ENCODE measurements at regions not wholly inside any gene's neighbourhood (a gene's known extent, or its start where the extent isn't known, plus 50 kb on each side); places are given as distances from the start of the nearest gene placed in this dataset.

DNA sequence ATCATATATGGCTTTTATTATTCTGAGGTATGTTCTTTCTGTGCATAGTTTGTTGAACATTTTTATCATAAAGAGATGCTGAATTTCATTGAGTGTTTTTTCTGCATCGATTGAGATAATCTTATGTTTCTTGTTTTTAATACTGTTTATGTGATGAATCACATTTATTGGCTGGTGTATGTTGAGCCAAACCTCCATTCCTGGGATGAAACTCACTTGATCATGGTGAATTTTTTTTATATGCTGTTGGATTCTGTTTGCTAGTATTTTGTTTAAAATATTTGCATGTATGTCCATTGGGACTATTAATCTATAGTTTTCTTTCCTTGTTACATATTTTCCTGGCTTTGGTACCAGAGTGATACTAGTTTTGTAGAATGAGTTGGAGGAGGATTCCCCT lies 500.2 kb downstream of the CDH11 start:
- Histone ChIP-seq H3K27me3 (ENCODE audit: control insufficient read depth, low read length) (no peaks in the 10 kb centered on the region), H3K9me3 (ENCODE audit: control insufficient read depth, insufficient read depth, low read length) (peaks cover 6% of the 10 kb centered on the region; the same call in 1 of the 2 replicates), H3K9me2 (replicated peaks; ENCODE audit: control insufficient read depth, low read length) (no peaks in the 10 kb centered on the region), H3K27ac (ENCODE audit: low read depth, low read length) (no peak overlapping the region), H3K4me2 (ENCODE audit: low read length) (no peak overlapping the region), H4K20me1 (ENCODE audit: control insufficient read depth, insufficient read depth, low read depth, low read length) (no peaks in the 10 kb centered on the region), H3F3A (ENCODE audit: control insufficient read depth, insufficient read depth) (no peaks in the 10 kb centered on the region), H3K36me3 (ENCODE audit: control insufficient read depth, low read length) (no peaks in the 10 kb centered on the region), H3K4me3 (ENCODE audit: low read length) (no peak overlapping the region), H3K4me1 (ENCODE audit: control insufficient read depth, low read length) (no peaks in the 10 kb centered on the region), H3K79me2 (ENCODE audit: control insufficient read depth, low read length) (no peaks in the 10 kb centered on the region)
- TF ChIP-seq, protein P1, sequence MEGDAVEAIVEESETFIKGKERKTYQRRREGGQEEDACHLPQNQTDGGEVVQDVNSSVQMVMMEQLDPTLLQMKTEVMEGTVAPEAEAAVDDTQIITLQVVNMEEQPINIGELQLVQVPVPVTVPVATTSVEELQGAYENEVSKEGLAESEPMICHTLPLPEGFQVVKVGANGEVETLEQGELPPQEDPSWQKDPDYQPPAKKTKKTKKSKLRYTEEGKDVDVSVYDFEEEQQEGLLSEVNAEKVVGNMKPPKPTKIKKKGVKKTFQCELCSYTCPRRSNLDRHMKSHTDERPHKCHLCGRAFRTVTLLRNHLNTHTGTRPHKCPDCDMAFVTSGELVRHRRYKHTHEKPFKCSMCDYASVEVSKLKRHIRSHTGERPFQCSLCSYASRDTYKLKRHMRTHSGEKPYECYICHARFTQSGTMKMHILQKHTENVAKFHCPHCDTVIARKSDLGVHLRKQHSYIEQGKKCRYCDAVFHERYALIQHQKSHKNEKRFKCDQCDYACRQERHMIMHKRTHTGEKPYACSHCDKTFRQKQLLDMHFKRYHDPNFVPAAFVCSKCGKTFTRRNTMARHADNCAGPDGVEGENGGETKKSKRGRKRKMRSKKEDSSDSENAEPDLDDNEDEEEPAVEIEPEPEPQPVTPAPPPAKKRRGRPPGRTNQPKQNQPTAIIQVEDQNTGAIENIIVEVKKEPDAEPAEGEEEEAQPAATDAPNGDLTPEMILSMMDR (IDR thresholded peaks at IDR 0.05; ENCODE audit: low read depth, low read length, poor library complexity, severe bottlenecking), result no peak
- TF ChIP-seq EZH2phosphoT487 (IDR thresholded peaks at IDR 0.05; ENCODE audit: borderline replicate concordance, low read length), result no peak

DNA sequence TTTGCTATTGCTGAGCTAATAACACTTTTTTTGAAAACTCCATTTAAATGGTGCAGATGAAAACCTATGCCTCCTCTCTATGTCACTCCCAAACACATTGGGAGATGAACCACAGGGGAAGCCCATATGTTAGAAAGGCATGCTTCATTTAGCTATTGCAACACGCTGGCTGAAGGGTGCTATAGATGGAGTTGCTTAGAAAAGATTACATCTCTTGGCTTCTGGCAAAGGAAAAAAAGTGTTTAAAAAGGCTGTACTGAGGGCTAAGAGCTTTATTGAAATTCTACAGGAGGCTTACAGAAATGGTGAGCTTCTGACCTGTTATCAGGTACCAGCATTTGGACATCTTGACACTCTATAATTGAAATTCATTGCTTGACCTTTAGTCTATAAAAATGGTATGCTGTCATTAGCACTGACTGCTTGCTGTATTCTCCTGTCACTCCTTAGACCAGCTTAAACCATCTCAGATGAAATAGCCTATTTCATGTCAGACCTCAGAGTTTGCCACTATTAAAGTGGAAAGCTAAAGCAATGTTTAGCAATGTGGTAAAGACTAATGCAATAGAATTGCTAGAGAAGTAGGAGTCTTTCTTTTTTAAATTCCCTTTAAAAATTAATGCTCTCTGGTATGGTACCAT lies 503.9 kb downstream of the CDH11 start:
- no peak for TF ChIP-seq EZH2phosphoT487 (IDR thresholded peaks at IDR 0.05; ENCODE audit: borderline replicate concordance, low read length)
- TF ChIP-seq, protein P1 (IDR thresholded peaks at IDR 0.05; ENCODE audit: low read depth, low read length, poor library complexity, severe bottlenecking), result no peak
- peaks cover 5% of the 10 kb centered on the region; the same call in 1 of the 2 replicates for H3K9me3 ChIP-seq (ENCODE audit: control insufficient read depth, insufficient read depth, low read length)

DNA sequence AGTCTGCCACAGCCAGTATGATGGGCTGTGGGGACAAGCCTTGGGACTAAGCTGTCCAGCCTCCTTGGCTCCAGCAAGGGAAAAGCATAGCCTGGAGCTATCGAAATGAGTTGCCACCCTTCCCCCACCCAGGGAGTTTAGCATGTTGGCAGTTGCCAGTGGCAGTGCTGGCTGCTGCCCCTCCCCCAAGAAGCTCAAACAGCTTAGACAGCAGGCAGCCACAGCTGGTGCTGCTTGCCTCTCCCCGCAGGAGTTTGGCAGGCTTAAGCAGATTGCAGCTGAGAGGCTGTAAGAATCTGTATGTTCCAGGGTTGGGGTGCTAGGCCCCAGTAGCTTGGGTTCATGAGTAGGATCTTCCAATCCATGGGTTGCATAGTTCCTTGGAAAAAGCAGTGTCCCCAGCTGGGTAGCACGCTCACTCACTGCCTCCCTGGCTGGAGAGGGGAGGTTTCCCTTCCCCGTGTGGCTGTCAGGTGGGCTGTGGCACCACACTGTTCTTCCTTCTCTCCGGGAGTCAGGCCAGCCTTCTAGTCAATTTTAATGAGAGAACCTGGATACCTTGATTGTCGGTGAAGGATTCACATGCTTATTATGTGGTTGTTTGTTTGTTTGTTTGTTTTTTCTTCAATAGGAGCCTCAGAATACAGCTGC lies 506.1 kb downstream of the CDH11 start:
- H3K27me3 ChIP-seq (ENCODE audit: control insufficient read depth, low read length), result no peaks in the 10 kb centered on the region
- no peak overlapping the region for H3K4me3 ChIP-seq (ENCODE audit: low read length)
- no peak overlapping the region for H3K4me2 ChIP-seq (ENCODE audit: low read length)
- H3K27ac ChIP-seq (ENCODE audit: low read depth, low read length), result no peak overlapping the region
- H3K79me2 ChIP-seq (ENCODE audit: control insufficient read depth, low read length), result no peaks in the 10 kb centered on the region
- no peaks in the 10 kb centered on the region for H3K9me2 ChIP-seq (replicated peaks; ENCODE audit: control insufficient read depth, low read length)
- no peaks in the 10 kb centered on the region for H3K4me1 ChIP-seq (ENCODE audit: control insufficient read depth, low read length)
- TF ChIP-seq, protein P1 (IDR thresholded peaks at IDR 0.05; ENCODE audit: low read depth, low read length, poor library complexity, severe bottlenecking), result no peak
- no peak for TF ChIP-seq EZH2phosphoT487 (IDR thresholded peaks at IDR 0.05; ENCODE audit: borderline replicate concordance, low read length)
- H3K9me3 ChIP-seq (ENCODE audit: control insufficient read depth, insufficient read depth, low read length), result peaks cover 5% of the 10 kb centered on the region; the same call in 1 of the 2 replicates
- H3F3A ChIP-seq (ENCODE audit: control insufficient read depth, insufficient read depth), result no peaks in the 10 kb centered on the region
- no peaks in the 10 kb centered on the region for H4K20me1 ChIP-seq (ENCODE audit: control insufficient read depth, insufficient read depth, low read depth, low read length)
- H3K36me3 ChIP-seq (ENCODE audit: control insufficient read depth, low read length), result no peaks in the 10 kb centered on the region

More for the DNA sequence above, 503.9 kb downstream of the CDH11 start:
- Histone ChIP-seq H3K9me2 (replicated peaks; ENCODE audit: control insufficient read depth, low read length) (no peaks in the 10 kb centered on the region), H3K4me1 (ENCODE audit: control insufficient read depth, low read length) (no peaks in the 10 kb centered on the region), H4K20me1 (ENCODE audit: control insufficient read depth, insufficient read depth, low read depth, low read length) (no peaks in the 10 kb centered on the region), H3K4me3 (ENCODE audit: low read length) (no peak overlapping the region), H3F3A (ENCODE audit: control insufficient read depth, insufficient read depth) (no peaks in the 10 kb centered on the region), H3K27ac (ENCODE audit: low read depth, low read length) (no peak overlapping the region), H3K36me3 (ENCODE audit: control insufficient read depth, low read length) (no peaks in the 10 kb centered on the region), H3K79me2 (ENCODE audit: control insufficient read depth, low read length) (no peaks in the 10 kb centered on the region), H3K4me2 (ENCODE audit: low read length) (no peak overlapping the region), H3K27me3 (ENCODE audit: control insufficient read depth, low read length) (no peaks in the 10 kb centered on the region)

All from DOHH2 (cell line).